SK-N-SH (cell line): ENCODE measurements at regions not wholly inside any gene's neighbourhood (a gene's known extent, or its start where the extent isn't known, plus 50 kb on each side); places are given as distances from the start of the nearest gene placed in this dataset.

Source experiments
- CTCF ChIA-PET: fragments of 300-600, 350-600 bp; formaldehyde crosslinking; extraction: SDS; loops from one replicate; lab custom pipeline; 2021; lab: Yijun Ruan, JAX
- POLR2A ChIA-PET: fragments of 350-600 bp; sonication (Branson Sonifier 250); formaldehyde crosslinking; extraction: SDS; loops from one replicate; lab custom pipeline; 2020; ENCODE audit warnings: antibody characterized with exemption, inconsistent platforms; lab: Yijun Ruan, JAX
- DNase-seq: peaks from one replicate; pipeline ENCODE4 v3.0.0; 2012
- H2AFZ ChIP-seq: fragments of 200-600 bp; sonication (generic); 2 replicates; pipeline ENCODE4 v1.8.1; 2016; ENCODE audit warnings: antibody characterized with exemption, mild to moderate bottlenecking, low read depth
- H3F3A ChIP-seq: fragments of 200-600 bp; sonication (generic); replicated peaks from 2 replicates; pipeline ENCODE3; 2016; ENCODE audit warnings: antibody characterized with exemption, mild to moderate bottlenecking; ENCODE audit not compliant: insufficient read depth
- H3K27ac ChIP-seq, 2 experiments: fragments of 200-500 bp in 1 of 2; fragments of 200-600 bp in 1 of 2; sonication (Bioruptor generic) in 1 of 2; sonication (generic), shearing (Covaris generic) in 1 of 2; 2 replicates each; pipeline versions ENCODE4 v1.5.1 to v1.6.1; 2014 to 2016; ENCODE audit warnings: low read depth in 2 of 2, inconsistent platforms in 1 of 2, low read length in 1 of 2, mild to moderate bottlenecking in 1 of 2, mixed read lengths in 1 of 2
- H3K27me3 ChIP-seq: fragments of 200-600 bp; sonication (generic), shearing (Covaris generic); 2 replicates; pipeline ENCODE4 v1.6.1; 2016; ENCODE audit warnings: mixed run types; ENCODE audit not compliant: insufficient read depth
- H3K36me3 ChIP-seq, 2 experiments: fragments of 200-500 bp in 1 of 2; fragments of 200-600 bp in 1 of 2; sonication (Bioruptor generic) in 1 of 2; sonication (generic) in 1 of 2; replicated peaks in 1 of 2; 2 replicates each; pipeline versions ENCODE3 to v1.5.1; 2014 to 2016; ENCODE audit warnings: low read length in 1 of 2, mild to moderate bottlenecking in 1 of 2; ENCODE audit not compliant: insufficient read depth in 2 of 2, control insufficient read depth in 1 of 2
- H3K4me1 ChIP-seq, 2 experiments: fragments of 200-500 bp in 1 of 2; fragments of 200-600 bp in 1 of 2; sonication (Bioruptor generic) in 1 of 2; sonication (generic), shearing (Covaris generic) in 1 of 2; 2 replicates each; pipeline versions ENCODE4 v1.5.1 to v1.6.1; 2014 to 2016; ENCODE audit warnings: low read depth in 1 of 2, low read length in 1 of 2, mixed run types in 1 of 2; ENCODE audit not compliant: insufficient read depth in 2 of 2, control insufficient read depth in 1 of 2
- H3K4me2 ChIP-seq: fragments of 200-600 bp; sonication (generic), shearing (Covaris generic); 2 replicates; pipeline ENCODE4 v1.6.1; 2017; ENCODE audit warnings: mixed run types
- H3K4me3 ChIP-seq, 2 experiments: fragments of 200-500 bp in 1 of 2; fragments of 200-600 bp in 1 of 2; sonication (Bioruptor generic) in 1 of 2; sonication (generic), shearing (Covaris generic) in 1 of 2; 2 replicates each; pipeline versions ENCODE4 v1.5.1 to v1.8.1; 2014 to 2016; ENCODE audit warnings: low read depth in 2 of 2, inconsistent platforms in 1 of 2, low read length in 1 of 2, mild to moderate bottlenecking in 1 of 2, mixed read lengths in 1 of 2, moderate library complexity in 1 of 2
- H3K79me2 ChIP-seq: fragments of 200-600 bp; sonication (generic); 2 replicates; pipeline ENCODE4 v1.8.1; 2017; ENCODE audit warnings: mild to moderate bottlenecking; ENCODE audit not compliant: insufficient read depth
- H3K9ac ChIP-seq: fragments of 200-600 bp; sonication (generic); 2 replicates; pipeline ENCODE4 v1.6.1; 2017; ENCODE audit warnings: mixed run types
- H3K9me2 ChIP-seq: fragments of 200-600 bp; sonication (generic); 2 replicates; pipeline ENCODE4 v1.6.1; 2017; ENCODE audit warnings: mixed run types
- H3K9me3 ChIP-seq: fragments of 200-600 bp; sonication (generic); 2 replicates; pipeline ENCODE4 v1.6.1; 2017; ENCODE audit warnings: mixed run types, mild to moderate bottlenecking, moderate library complexity
- H4K20me1 ChIP-seq: fragments of 200-600 bp; sonication (generic); 2 replicates; pipeline ENCODE4 v1.6.1; 2017; ENCODE audit warnings: mild to moderate bottlenecking, mixed run types; ENCODE audit not compliant: insufficient read depth
- EP300 ChIP-seq, 2 experiments: IDR thresholded peaks; 2 replicates each; pipeline versions ENCODE4 v1.4.0 to v1.6.1; 2012; ENCODE audit warnings: borderline replicate concordance in 1 of 2, low read depth in 1 of 2, low read length in 1 of 2
- FOXJ3 ChIP-seq: sonication (generic); formaldehyde crosslinking; IDR thresholded peaks from 2 replicates; pipeline ENCODE4 v1.5.1; 2020; ENCODE audit warnings: mild to moderate bottlenecking, missing genetic modification reagents
- FOXM1 ChIP-seq: IDR thresholded peaks from 2 replicates; pipeline ENCODE4 v1.4.0; 2012; ENCODE audit warnings: low read depth, mild to moderate bottlenecking
- GATA2 ChIP-seq: sonication (generic); formaldehyde crosslinking; IDR thresholded peaks from 2 replicates; pipeline ENCODE4 v1.5.0; 2020; ENCODE audit warnings: mild to moderate bottlenecking, missing genetic modification reagents
- MXI1 ChIP-seq: IDR thresholded peaks from 2 replicates; pipeline ENCODE4 v1.6.1; 2012; ENCODE audit warnings: mild to moderate bottlenecking, low read depth, low read length, improper control_type of control experiment
- POLR2AphosphoS5 ChIP-seq: IDR thresholded peaks from 2 replicates; pipeline ENCODE4 v1.6.1; 2012; ENCODE audit warnings: low read depth, low read length
- RAD21 ChIP-seq: IDR thresholded peaks from 2 replicates; pipeline ENCODE4 v1.6.1; 2012; ENCODE audit warnings: mild to moderate bottlenecking, low read length
- RFX5 ChIP-seq: IDR thresholded peaks from 2 replicates; pipeline ENCODE4 v1.6.1; 2012; ENCODE audit warnings: mild to moderate bottlenecking, improper control_type of control experiment, low read length
- SMC3 ChIP-seq: IDR thresholded peaks from 2 replicates; pipeline ENCODE4 v1.6.1; 2012; ENCODE audit warnings: low read depth, low read length, improper control_type of control experiment
- TCF12 ChIP-seq: IDR thresholded peaks from 2 replicates; pipeline ENCODE4 v1.4.0; 2012
- WGBS: methylation state at CpG from one replicate; pipeline ENCODE4 v1.1.6; 2017; ENCODE audit warnings: low lambda C conversion rate; 5-methylcytosine and 5-hydroxymethylcytosine counted together
- TF ChIP-seq, protein P1 (sequence below): IDR thresholded peaks from 2 replicates; pipeline ENCODE4 v1.4.0; 2012; ENCODE audit warnings: low read depth
- TF ChIP-seq, protein P2 (sequence below): fragments of 200-600 bp; sonication (generic); IDR thresholded peaks from 2 replicates; pipeline ENCODE4 v1.6.1; 2017; ENCODE audit warnings: antibody characterized with exemption, mild to moderate bottlenecking, moderate library complexity
- TF ChIP-seq, protein P3 (sequence below): IDR thresholded peaks from 2 replicates; pipeline ENCODE4 v1.4.0; 2012; ENCODE audit warnings: low read depth, borderline replicate concordance
- TF ChIP-seq, protein P4 (sequence below): IDR thresholded peaks from 2 replicates; pipeline ENCODE4; 2012

DNA sequence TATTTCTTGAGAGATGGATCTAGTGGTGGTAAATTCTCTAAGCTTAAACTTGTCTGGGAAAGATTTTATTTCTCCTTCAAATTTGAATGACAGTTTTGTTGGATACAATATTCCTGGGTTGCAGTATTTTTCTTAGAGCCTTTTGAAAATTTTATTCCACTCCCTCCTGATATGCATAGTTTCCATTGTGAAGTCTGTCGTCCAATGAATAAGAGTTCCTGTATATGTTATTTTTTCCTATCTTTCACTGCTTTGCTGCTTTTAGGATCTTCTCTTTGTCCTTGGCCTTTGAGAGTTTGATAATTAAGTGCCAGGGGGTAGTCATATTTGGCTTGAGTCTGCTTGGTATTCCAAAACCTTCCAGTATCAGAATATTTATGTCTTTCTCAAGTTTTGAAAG, 1156.4 kb upstream of the AGA start:
- Histone ChIP-seq H2AFZ (no peak overlapping the region), H3F3A (no peaks in the 10 kb centered on the region), H3K4me1 (no peaks in the 10 kb centered on the region), H3K27me3 (no peaks in the 10 kb centered on the region), H3K36me3 (no peaks in the 10 kb centered on the region), H4K20me1 (no peaks in the 10 kb centered on the region), H3K4me2 (no peak overlapping the region), H3K9me2 (0 out of 2 replicates have a peak, but pooled peaks cover 3% of the 10 kb centered on the region), H3K4me3 (no peak overlapping the region), H3K79me2 (no peaks in the 10 kb centered on the region), H3K9me3 (no peaks in the 10 kb centered on the region), H3K27ac (no peak overlapping the region), H3K9ac (no peak overlapping the region)
- ChIA-PET POLR2A (no interaction called here), CTCF (interaction anchor here (0.6 to 1.5 kb wide), 4 partner anchors 11 to 723 kb away, joined by 3 to 5 read pairs (median 3); no protein-coding TSS in a partner anchor)
- 0% methylated on average over 1 of the region's 1 CpG for WGBS
- no peak for TF ChIP-seq SMC3
- TF ChIP-seq RFX5, result no peak
- TF ChIP-seq FOXM1, result no peak
- no peak for TF ChIP-seq MXI1
- no peak for TF ChIP-seq FOXJ3 (CRISPR knock-in tag)
- TF ChIP-seq POLR2AphosphoS5, result no peak
- TF ChIP-seq, protein P1, sequence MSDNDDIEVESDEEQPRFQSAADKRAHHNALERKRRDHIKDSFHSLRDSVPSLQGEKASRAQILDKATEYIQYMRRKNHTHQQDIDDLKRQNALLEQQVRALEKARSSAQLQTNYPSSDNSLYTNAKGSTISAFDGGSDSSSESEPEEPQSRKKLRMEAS, result no peak
- DNase-seq, result no peak

DNA sequence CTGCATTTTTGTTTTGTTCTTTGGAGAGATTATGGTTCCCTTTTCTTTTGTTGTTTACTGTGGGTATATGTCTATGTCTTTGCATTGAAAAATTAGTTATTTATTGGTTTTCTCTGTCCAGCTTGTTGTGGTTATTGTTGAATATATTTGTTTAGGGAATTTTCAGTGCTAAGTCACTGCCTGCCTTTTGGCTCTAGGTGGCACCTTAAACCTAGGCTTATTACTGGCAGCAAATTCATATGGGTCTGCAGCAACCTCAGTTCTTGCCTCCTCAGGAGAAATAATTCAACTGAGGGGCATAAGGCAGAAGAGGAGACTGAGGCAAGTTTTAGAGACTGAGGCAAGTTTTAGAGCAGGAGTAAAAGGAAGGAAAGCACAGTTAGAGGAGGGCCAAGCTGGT, 1157.3 kb upstream of the AGA start:
- no peak overlapping the region for H3K4me3 ChIP-seq
- no peaks in the 10 kb centered on the region for H3K27me3 ChIP-seq
- 0 out of 2 replicates have a peak, but pooled peaks cover 3% of the 10 kb centered on the region for H3K9me2 ChIP-seq
- POLR2A ChIA-PET, result no interaction called here
- no peaks in the 10 kb centered on the region for H3F3A ChIP-seq
- TF ChIP-seq RAD21 (peak; percentile 73), TCF12 (no peak), SMC3 (peak; percentile 34; the same call in 1 of the 2 replicates)
- TF ChIP-seq, protein P2, sequence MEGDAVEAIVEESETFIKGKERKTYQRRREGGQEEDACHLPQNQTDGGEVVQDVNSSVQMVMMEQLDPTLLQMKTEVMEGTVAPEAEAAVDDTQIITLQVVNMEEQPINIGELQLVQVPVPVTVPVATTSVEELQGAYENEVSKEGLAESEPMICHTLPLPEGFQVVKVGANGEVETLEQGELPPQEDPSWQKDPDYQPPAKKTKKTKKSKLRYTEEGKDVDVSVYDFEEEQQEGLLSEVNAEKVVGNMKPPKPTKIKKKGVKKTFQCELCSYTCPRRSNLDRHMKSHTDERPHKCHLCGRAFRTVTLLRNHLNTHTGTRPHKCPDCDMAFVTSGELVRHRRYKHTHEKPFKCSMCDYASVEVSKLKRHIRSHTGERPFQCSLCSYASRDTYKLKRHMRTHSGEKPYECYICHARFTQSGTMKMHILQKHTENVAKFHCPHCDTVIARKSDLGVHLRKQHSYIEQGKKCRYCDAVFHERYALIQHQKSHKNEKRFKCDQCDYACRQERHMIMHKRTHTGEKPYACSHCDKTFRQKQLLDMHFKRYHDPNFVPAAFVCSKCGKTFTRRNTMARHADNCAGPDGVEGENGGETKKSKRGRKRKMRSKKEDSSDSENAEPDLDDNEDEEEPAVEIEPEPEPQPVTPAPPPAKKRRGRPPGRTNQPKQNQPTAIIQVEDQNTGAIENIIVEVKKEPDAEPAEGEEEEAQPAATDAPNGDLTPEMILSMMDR, result peak; percentile 46
- H3K9ac ChIP-seq, result no peak overlapping the region
- CTCF ChIA-PET, result interaction anchor here (0.6 to 1.6 kb wide), 6 partner anchors 12 to 723 kb away, joined by 3 to 8 read pairs (median 3); no protein-coding TSS in a partner anchor
- DNase-seq, result peak; percentile 2
- no peaks in the 10 kb centered on the region for H3K9me3 ChIP-seq
- no peak overlapping the region for H2AFZ ChIP-seq
- no peaks in the 10 kb centered on the region for H3K36me3 ChIP-seq
- H3K79me2 ChIP-seq, result no peaks in the 10 kb centered on the region
- no peak overlapping the region for H3K27ac ChIP-seq
- H4K20me1 ChIP-seq, result no peaks in the 10 kb centered on the region
- no peak overlapping the region for H3K4me2 ChIP-seq
- no peaks in the 10 kb centered on the region for H3K4me1 ChIP-seq

DNA sequence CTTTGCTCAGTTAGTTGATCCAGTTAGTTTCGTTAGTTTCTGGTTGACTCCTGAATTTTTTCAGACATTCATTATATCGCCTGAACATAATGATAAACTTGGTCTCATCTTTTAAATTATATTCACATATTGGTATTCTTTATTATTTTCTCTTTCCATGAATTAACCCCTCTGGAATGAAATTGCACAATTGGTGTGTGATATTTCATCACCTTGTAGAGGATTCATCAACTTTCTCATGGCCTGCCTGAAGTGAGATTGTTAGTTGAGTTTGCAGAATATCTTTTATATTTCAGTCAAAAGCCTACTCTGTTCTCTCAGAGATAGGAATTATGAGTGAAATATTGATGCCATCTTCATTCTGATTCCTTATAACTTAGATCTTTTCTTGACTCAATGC, 1160.6 kb upstream of the AGA start:
- CTCF ChIA-PET, result interaction anchor here (1.4 kb wide), 1 partner anchor 705 kb away, joined by 5 read pairs; no protein-coding TSS in a partner anchor
- Histone ChIP-seq H3K79me2 (no peaks in the 10 kb centered on the region), H3K9me2 (no peaks in the 10 kb centered on the region), H3K36me3 (no peaks in the 10 kb centered on the region), H3K9ac (no peak overlapping the region), H4K20me1 (no peaks in the 10 kb centered on the region), H2AFZ (no peak overlapping the region), H3K27me3 (no peaks in the 10 kb centered on the region), H3F3A (no peaks in the 10 kb centered on the region), H3K9me3 (no peaks in the 10 kb centered on the region), H3K4me1 (no peaks in the 10 kb centered on the region), H3K4me3 (no peak overlapping the region), H3K4me2 (no peak overlapping the region), H3K27ac (no peak overlapping the region)
- TF ChIP-seq MXI1 (no peak), EP300 (IDR thresholded peaks at IDR 0.05; ENCODE audit: borderline replicate concordance in 1 of 2, low read depth in 1 of 2, low read length in 1 of 2) (no peak), GATA2 (CRISPR knock-in tag) (no peak), FOXJ3 (CRISPR knock-in tag) (no peak)
- TF ChIP-seq, protein P3, sequence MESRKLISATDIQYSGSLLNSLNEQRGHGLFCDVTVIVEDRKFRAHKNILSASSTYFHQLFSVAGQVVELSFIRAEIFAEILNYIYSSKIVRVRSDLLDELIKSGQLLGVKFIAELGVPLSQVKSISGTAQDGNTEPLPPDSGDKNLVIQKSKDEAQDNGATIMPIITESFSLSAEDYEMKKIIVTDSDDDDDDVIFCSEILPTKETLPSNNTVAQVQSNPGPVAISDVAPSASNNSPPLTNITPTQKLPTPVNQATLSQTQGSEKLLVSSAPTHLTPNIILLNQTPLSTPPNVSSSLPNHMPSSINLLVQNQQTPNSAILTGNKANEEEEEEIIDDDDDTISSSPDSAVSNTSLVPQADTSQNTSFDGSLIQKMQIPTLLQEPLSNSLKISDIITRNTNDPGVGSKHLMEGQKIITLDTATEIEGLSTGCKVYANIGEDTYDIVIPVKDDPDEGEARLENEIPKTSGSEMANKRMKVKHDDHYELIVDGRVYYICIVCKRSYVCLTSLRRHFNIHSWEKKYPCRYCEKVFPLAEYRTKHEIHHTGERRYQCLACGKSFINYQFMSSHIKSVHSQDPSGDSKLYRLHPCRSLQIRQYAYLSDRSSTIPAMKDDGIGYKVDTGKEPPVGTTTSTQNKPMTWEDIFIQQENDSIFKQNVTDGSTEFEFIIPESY, result no peak
- TF ChIP-seq, protein P2, result no peak
- TF ChIP-seq, protein P4, sequence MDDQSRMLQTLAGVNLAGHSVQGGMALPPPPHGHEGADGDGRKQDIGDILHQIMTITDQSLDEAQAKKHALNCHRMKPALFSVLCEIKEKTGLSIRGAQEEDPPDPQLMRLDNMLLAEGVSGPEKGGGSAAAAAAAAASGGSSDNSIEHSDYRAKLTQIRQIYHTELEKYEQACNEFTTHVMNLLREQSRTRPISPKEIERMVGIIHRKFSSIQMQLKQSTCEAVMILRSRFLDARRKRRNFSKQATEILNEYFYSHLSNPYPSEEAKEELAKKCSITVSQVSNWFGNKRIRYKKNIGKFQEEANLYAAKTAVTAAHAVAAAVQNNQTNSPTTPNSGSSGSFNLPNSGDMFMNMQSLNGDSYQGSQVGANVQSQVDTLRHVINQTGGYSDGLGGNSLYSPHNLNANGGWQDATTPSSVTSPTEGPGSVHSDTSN, result no peak
- 9% methylated on average over 2 of the region's 2 CpGs for WGBS
- POLR2A ChIA-PET, result no interaction called here
- no peak for DNase-seq
